Panc1 (cell line): ENCODE measurements at regions not wholly inside any gene's neighbourhood (a gene's known extent, or its start where the extent isn't known, plus 50 kb on each side); places are given as distances from the start of the nearest gene placed in this dataset.

Experiments
- ATAC-seq: fragments of 200-7000 bp; cut with Tn5 transposase; 2 replicates; pipeline ENCODE4 v1.9.1; 2020; ENCODE audit warnings: mild to moderate bottlenecking, moderate library complexity
- BruUV-seq: library from RNA; stranded (reverse); fragments of 400-500 nt; replicated peaks from 2 replicates; lab custom pipeline; 2021; lab: Mats Ljungman, UMichigan
- CTCF ChIA-PET: fragments of 300-600 bp; sonication (Branson Sonifier 250); formaldehyde crosslinking; loops from one replicate; lab custom pipeline; 2022; ENCODE audit warnings: antibody characterized with exemption; lab: Charles Lee
- POLR2A ChIA-PET: fragments of 300-600 bp; sonication (Branson Sonifier 250); formaldehyde crosslinking; loops from one replicate; lab custom pipeline; 2022; ENCODE audit warnings: antibody characterized with exemption; lab: Charles Lee
- DNase-seq: peaks from one replicate; pipeline ENCODE4 v3.0.0-alpha.2; 2010; ENCODE audit warnings: low read depth, low spot score
- H3K27ac ChIP-seq: 2 replicates; pipeline ENCODE4 v1.5.1; 2011; ENCODE audit warnings: mild to moderate bottlenecking, low read length, inconsistent platforms
- H3K27me3 ChIP-seq: fragments of 200-500 bp; sonication (Bioruptor generic); 2 replicates; pipeline ENCODE4 v1.6.0; 2014; ENCODE audit warnings: low read length, inconsistent platforms; ENCODE audit not compliant: control insufficient read depth, insufficient read depth
- H3K36me3 ChIP-seq: fragments of 200-500 bp; sonication (Bioruptor generic); 2 replicates; pipeline ENCODE4 v1.5.1; 2014; ENCODE audit warnings: inconsistent platforms, mild to moderate bottlenecking, low read length, moderate library complexity; ENCODE audit not compliant: control insufficient read depth, insufficient read depth
- H3K4me1 ChIP-seq: 2 replicates; pipeline ENCODE4 v1.5.1; 2011; ENCODE audit warnings: inconsistent platforms, mild to moderate bottlenecking, low read length, moderate library complexity; ENCODE audit not compliant: control insufficient read depth, insufficient read depth
- H3K4me3 ChIP-seq, 2 experiments: 2 replicates each; pipeline ENCODE4 v1.5.1; 2011 to 2012; ENCODE audit warnings: low read depth in 2 of 2, low read length in 2 of 2, mild to moderate bottlenecking in 2 of 2, inconsistent platforms in 1 of 2, moderate library complexity in 1 of 2
- H3K9me3 ChIP-seq: fragments of 200-500 bp; sonication (Bioruptor generic); 2 replicates; pipeline ENCODE4 v1.5.1; 2014; ENCODE audit warnings: low read depth, mild to moderate bottlenecking, inconsistent platforms, low read length, moderate library complexity; ENCODE audit not compliant: control insufficient read depth, insufficient read depth
- CTCF ChIP-seq: fragments of 450-650 bp; IDR thresholded peaks from 2 replicates; pipeline ENCODE4 v1.5.1; 2017; ENCODE audit warnings: mild to moderate bottlenecking
- POLR2AphosphoS5 ChIP-seq: IDR thresholded peaks from 2 replicates; pipeline ENCODE4 v1.6.1; 2012; ENCODE audit warnings: mild to moderate bottlenecking, low read depth, low read length, moderate library complexity
- REST ChIP-seq, 2 experiments: IDR thresholded peaks; 2 replicates each; pipeline ENCODE4 v1.6.1; 2011 to 2012; ENCODE audit warnings: low read depth in 2 of 2, control low read depth in 1 of 2, low read length in 1 of 2, mild to moderate bottlenecking in 1 of 2, moderate library complexity in 1 of 2; ENCODE audit not compliant: insufficient read depth in 1 of 2
- SIN3A ChIP-seq: IDR thresholded peaks from 2 replicates; pipeline ENCODE4 v1.6.1; 2012; ENCODE audit warnings: low read depth, mild to moderate bottlenecking, low read length, moderate library complexity, borderline replicate concordance; ENCODE audit not compliant: insufficient read depth
- TCF7L2 ChIP-seq: IDR thresholded peaks from 2 replicates; pipeline ENCODE4 v1.6.1; 2011; ENCODE audit warnings: mild to moderate bottlenecking, low read depth, low read length, inconsistent platforms
- in situ Hi-C: cut with HindIII; loops from 2 replicates; pipeline ENCODE4 v1.10.0; 2016; ENCODE audit warnings: low sequenced_read_pairs, low pct_unique_long_range_greater_than_20kb
- intact Hi-C: fragments of 100-400 bp; cut with micrococcal nuclease; formaldehyde crosslinking; loops from one replicate; pipeline ENCODE4 v1.10.0; 2022; ENCODE audit not compliant: unreplicated experiment

GRCh38 chrX:82232679-82233078 lies 1030.8 kb downstream of the SH3BGRL start:
- H3K4me1 ChIP-seq = no peaks in the 10 kb centered on the region
- H3K4me3 ChIP-seq = no peak overlapping the region
- no peaks in the 10 kb centered on the region; the same call in 1 of the 2 replicates for H3K9me3 ChIP-seq
- DNase-seq = no peak
- CTCF ChIA-PET = no interaction called here
- POLR2A ChIA-PET = no interaction called here
- H3K27ac ChIP-seq = no peak overlapping the region
- ATAC-seq = no peak
- no peaks in the 10 kb centered on the region for H3K27me3 ChIP-seq
- in situ Hi-C loops = no loop called here
- TF ChIP-seq REST (IDR thresholded peaks at IDR 0.05; ENCODE audit: insufficient read depth in 1 of 2, low read depth in 2 of 2, low read length in 1 of 2) (no peak), CTCF (no peak)
- no peaks in the 10 kb centered on the region for H3K36me3 ChIP-seq
- no TSS peak for BruUV-seq
- intact Hi-C loops = no loop called here

GRCh38 chrX:82237328-82237727 lies 1035.4 kb downstream of the SH3BGRL start:
- no peak for TF ChIP-seq CTCF
- TF ChIP-seq POLR2AphosphoS5 = no peak
- no peak for TF ChIP-seq TCF7L2
- no peak for TF ChIP-seq SIN3A
- no peak for TF ChIP-seq REST (IDR thresholded peaks at IDR 0.05; ENCODE audit: insufficient read depth in 1 of 2, low read depth in 2 of 2, low read length in 1 of 2)
- Histone ChIP-seq H3K27me3 (no peaks in the 10 kb centered on the region), H3K9me3 (no peaks in the 10 kb centered on the region; the same call in 1 of the 2 replicates), H3K36me3 (no peaks in the 10 kb centered on the region), H3K27ac (no peak overlapping the region), H3K4me1 (no peaks in the 10 kb centered on the region), H3K4me3 (no peak overlapping the region)
- no TSS peak for BruUV-seq
- ATAC-seq = no peak
- no peak for DNase-seq
- CTCF ChIA-PET = no interaction called here
- POLR2A ChIA-PET = no interaction called here
- in situ Hi-C loops = no loop called here
- intact Hi-C loops = no loop called here
